GM23248 (cell line): ENCODE measurements at regions not wholly inside any gene's neighbourhood (a gene's known extent, or its start where the extent isn't known, plus 50 kb on each side); places are given as distances from the start of the nearest gene placed in this dataset.
A peak's percentile ranks its signal among the peaks of the same experiment; 100 is the strongest.

Experiments
- DNase-seq: peaks from one replicate; pipeline ENCODE4 v3.0.0-alpha.2; 2015
- H2AFZ ChIP-seq: fragments of 200-600 bp; sonication (generic); 2 replicates; pipeline ENCODE4 v1.6.1; 2016; ENCODE audit warnings: antibody characterized with exemption
- H3F3A ChIP-seq: fragments of 200-600 bp; sonication (generic); 2 replicates; pipeline ENCODE4 v1.6.1; 2016; ENCODE audit warnings: mild to moderate bottlenecking, antibody characterized with exemption, mixed run types; ENCODE audit not compliant: insufficient read depth
- H3K27ac ChIP-seq: fragments of 200-600 bp; sonication (generic); 2 replicates; pipeline ENCODE4 v1.5.1; 2016; ENCODE audit warnings: mild to moderate bottlenecking
- H3K27me3 ChIP-seq: fragments of 200-600 bp; sonication (generic); replicated peaks from 2 replicates; pipeline ENCODE4 v1.6.1; 2016; ENCODE audit warnings: mild to moderate bottlenecking; ENCODE audit not compliant: insufficient read depth
- H3K36me3 ChIP-seq: fragments of 200-600 bp; sonication (generic); 2 replicates; pipeline ENCODE4 v1.6.1; 2016; ENCODE audit warnings: low read depth, mild to moderate bottlenecking
- H3K4me1 ChIP-seq: fragments of 200-600 bp; sonication (generic); 2 replicates; pipeline ENCODE4 v1.6.1; 2016; ENCODE audit warnings: mild to moderate bottlenecking; ENCODE audit not compliant: insufficient read depth
- H3K4me2 ChIP-seq: fragments of 200-600 bp; sonication (generic); one replicate; pipeline ENCODE4 v1.6.1; 2016; ENCODE audit warnings: mild to moderate bottlenecking; ENCODE audit not compliant: unreplicated experiment
- H3K4me3 ChIP-seq: fragments of 200-600 bp; sonication (generic); 2 replicates; pipeline ENCODE4 v1.5.1; 2016; ENCODE audit warnings: mild to moderate bottlenecking
- H3K79me2 ChIP-seq: fragments of 200-600 bp; sonication (generic); 2 replicates; pipeline ENCODE4 v1.6.1; 2016; ENCODE audit warnings: mild to moderate bottlenecking; ENCODE audit not compliant: insufficient read depth
- H3K9ac ChIP-seq: fragments of 200-600 bp; sonication (generic); 2 replicates; pipeline ENCODE4 v1.6.1; 2016; ENCODE audit warnings: mild to moderate bottlenecking
- H3K9me2 ChIP-seq: fragments of 200-600 bp; sonication (generic); 2 replicates; pipeline ENCODE4 v1.6.1; 2016; ENCODE audit warnings: mixed run types, mild to moderate bottlenecking, moderate library complexity; ENCODE audit not compliant: insufficient read depth
- H3K9me3 ChIP-seq: fragments of 200-600 bp; sonication (generic); one replicate; pipeline ENCODE4 v1.6.1; 2017; ENCODE audit warnings: low read depth
- H4K20me1 ChIP-seq: fragments of 200-600 bp; sonication (generic); 2 replicates; pipeline ENCODE4 v1.6.0; 2016; ENCODE audit not compliant: insufficient read depth
- EZH2 ChIP-seq: fragments of 200-600 bp; sonication (generic); IDR thresholded peaks from 2 replicates; pipeline ENCODE4 v1.6.1; 2018; ENCODE audit warnings: antibody characterized with exemption, mild to moderate bottlenecking; ENCODE audit not compliant: insufficient read depth, poor library complexity, severe bottlenecking
- EZH2phosphoT487 ChIP-seq: fragments of 200-600 bp; sonication (generic); IDR thresholded peaks from 2 replicates; pipeline ENCODE4 v1.6.1; 2018; ENCODE audit warnings: antibody characterized with exemption, moderate library complexity, mild to moderate bottlenecking, low read depth; ENCODE audit not compliant: insufficient read depth
- WGBS, 2 experiments: methylation state at CpG; one replicate each; pipeline ENCODE4 v1.1.6; 2015 to 2017; ENCODE audit warnings: low lambda C conversion rate in 2 of 2, low coverage in 1 of 2; ENCODE audit errors: missing lambda C conversion rate in 2 of 2; 5-methylcytosine and 5-hydroxymethylcytosine counted together
- in situ Hi-C: fragments of 300-500 bp; cut with MboI; formaldehyde crosslinking; loops from 2 replicates; pipeline ENCODE4 v1.15.0; 2020

GRCh38 chr6:126118936-126119335 is 132.6 kb downstream of the TRMT11 start:
- Histone ChIP-seq H3K27ac (no peak overlapping the region), H3F3A (no peaks in the 10 kb centered on the region), H3K79me2 (no peaks in the 10 kb centered on the region), H3K9ac (no peak overlapping the region), H3K4me1 (peaks cover 9% of the 10 kb centered on the region; the same call in 1 of the 2 replicates), H3K4me3 (no peak overlapping the region), H3K36me3 (no peaks in the 10 kb centered on the region), H2AFZ (no peak overlapping the region), H3K27me3 (no peaks in the 10 kb centered on the region), H3K9me3 (no peaks in the 10 kb centered on the region), H3K9me2 (no peaks in the 10 kb centered on the region), H3K4me2 (peak overlapping the region; percentile 16), H4K20me1 (no peaks in the 10 kb centered on the region)
- 89 to 98% methylated on average over 2 of the region's 2 CpGs for WGBS, 2 experiments
- TF ChIP-seq EZH2 (no peak), EZH2phosphoT487 (no peak)
- in situ Hi-C loops = no loop called here
- DNase-seq = peak; percentile 23

GRCh38 chr6:126123226-126123625 is 136.9 kb downstream of the TRMT11 start:
- Histone ChIP-seq H3K4me2 (no peak overlapping the region), H3K27ac (no peak overlapping the region), H3K4me3 (no peak overlapping the region), H3F3A (no peaks in the 10 kb centered on the region), H3K9ac (no peak overlapping the region), H3K27me3 (no peaks in the 10 kb centered on the region), H3K9me2 (no peaks in the 10 kb centered on the region), H3K9me3 (no peaks in the 10 kb centered on the region), H3K79me2 (no peaks in the 10 kb centered on the region), H2AFZ (no peak overlapping the region), H3K36me3 (no peaks in the 10 kb centered on the region), H4K20me1 (no peaks in the 10 kb centered on the region), H3K4me1 (peaks cover 9% of the 10 kb centered on the region; the same call in 1 of the 2 replicates)
- TF ChIP-seq EZH2phosphoT487 (no peak), EZH2 (no peak)
- no peak for DNase-seq
- WGBS, 2 experiments = 92 to 97% methylated on average over 4 of the region's 4 CpGs
- in situ Hi-C loops = no loop called here

- no peaks in the 10 kb centered on the region for H3K9me3 ChIP-seq
- no peak overlapping the region for H2AFZ ChIP-seq
- no peak overlapping the region for H3K4me3 ChIP-seq
- no peaks in the 10 kb centered on the region for H3K9me2 ChIP-seq
- no peak overlapping the region for H3K9ac ChIP-seq
- no peaks in the 10 kb centered on the region for H4K20me1 ChIP-seq
- H3K79me2 ChIP-seq = no peaks in the 10 kb centered on the region
- H3K27me3 ChIP-seq = no peaks in the 10 kb centered on the region
- WGBS, 2 experiments = 37 to 42% methylated on average over 7 to 9 of the region's 9 CpGs
- no peak for TF ChIP-seq EZH2phosphoT487
- no peak for TF ChIP-seq EZH2
- in situ Hi-C loops = no loop called here
- no peaks in the 10 kb centered on the region for H3K4me1 ChIP-seq
- no peaks in the 10 kb centered on the region for H3K36me3 ChIP-seq
- no peaks in the 10 kb centered on the region for H3F3A ChIP-seq
- DNase-seq = no peak
- no peak overlapping the region for H3K4me2 ChIP-seq
- no peak overlapping the region for H3K27ac ChIP-seq
Measured at GRCh38 chr6:126127659-126128058, 141.3 kb downstream of the TRMT11 start.

DNA sequence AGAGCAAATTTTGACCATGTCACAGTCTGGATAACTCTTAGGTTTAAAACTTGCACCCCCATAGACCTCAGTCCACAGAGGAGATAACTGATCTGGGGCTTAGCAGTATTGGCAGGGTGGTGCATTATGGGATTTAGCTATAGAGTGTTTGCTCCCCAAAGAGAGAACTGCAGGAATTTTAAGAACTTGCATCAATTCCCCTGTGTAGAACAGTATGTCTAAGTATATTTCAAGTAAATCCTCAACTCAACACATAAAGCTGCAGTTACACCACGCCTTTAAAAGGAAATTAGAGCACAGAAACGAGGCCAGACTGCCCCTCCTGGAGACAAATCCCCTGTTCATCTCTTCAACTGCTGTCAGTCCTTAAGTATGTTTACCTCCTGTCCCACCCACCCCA is 144.9 kb downstream of the TRMT11 start:
- H3K27me3 ChIP-seq = no peaks in the 10 kb centered on the region
- WGBS, 2 experiments = 76 to 83% methylated on average over 2 of the region's 2 CpGs

GRCh38 chr6:126133984-126134383 is 147.6 kb downstream of the TRMT11 start:
- Histone ChIP-seq H3K79me2 (no peaks in the 10 kb centered on the region), H4K20me1 (no peaks in the 10 kb centered on the region), H3K9me2 (no peaks in the 10 kb centered on the region), H3K27ac (no peak overlapping the region), H3K27me3 (no peaks in the 10 kb centered on the region), H3K9me3 (no peaks in the 10 kb centered on the region), H3K4me2 (no peak overlapping the region), H3K9ac (no peak overlapping the region), H3K36me3 (no peaks in the 10 kb centered on the region), H3K4me1 (no peaks in the 10 kb centered on the region), H3K4me3 (no peak overlapping the region), H2AFZ (no peak overlapping the region), H3F3A (no peaks in the 10 kb centered on the region)
- TF ChIP-seq EZH2phosphoT487 (no peak), EZH2 (no peak)
- in situ Hi-C loops = no loop called here
- DNase-seq = no peak

More for the DNA sequence above, 144.9 kb downstream of the TRMT11 start:
- no peak overlapping the region for H3K9ac ChIP-seq
- TF ChIP-seq EZH2 (no peak), EZH2phosphoT487 (no peak)
- no peaks in the 10 kb centered on the region for H3K9me2 ChIP-seq
- in situ Hi-C loops = no loop called here
- no peak overlapping the region for H2AFZ ChIP-seq
- no peak overlapping the region for H3K4me3 ChIP-seq
- H4K20me1 ChIP-seq = no peaks in the 10 kb centered on the region
- H3K4me1 ChIP-seq = no peaks in the 10 kb centered on the region
- no peak overlapping the region for H3K27ac ChIP-seq
- H3K79me2 ChIP-seq = no peaks in the 10 kb centered on the region
- H3K36me3 ChIP-seq = no peaks in the 10 kb centered on the region
- no peaks in the 10 kb centered on the region for H3F3A ChIP-seq
- H3K4me2 ChIP-seq = no peak overlapping the region
- H3K9me3 ChIP-seq = no peaks in the 10 kb centered on the region
- no peak for DNase-seq
